Stomach (tissue), 4 donors: ENCODE measurements at regions not wholly inside any gene's neighbourhood (a gene's known extent, or its start where the extent isn't known, plus 50 kb on each side); places are given as distances from the start of the nearest gene placed in this dataset.

Experiments used
- CTCF ChIP-seq, 7 experiments: fragments of 450-650 bp in 4 of 7; fragments of 200-600 bp in 3 of 7; sonication (generic) in 3 of 7; IDR thresholded peaks; one replicate each; pipeline ENCODE4 v1.5.1; 2016 to 2019; ENCODE audit warnings: antibody characterized with exemption in 7 of 7, control low read depth in 2 of 7, mild to moderate bottlenecking in 1 of 7
- POLR2A ChIP-seq, 4 donors: fragments of 450-650 bp; IDR thresholded peaks; one replicate each; pipeline ENCODE4 v1.6.1; 2016; ENCODE audit warnings: antibody characterized with exemption in 4 of 4, control low read depth in 2 of 4, mild to moderate bottlenecking in 1 of 4, moderate library complexity in 1 of 4

DNA sequence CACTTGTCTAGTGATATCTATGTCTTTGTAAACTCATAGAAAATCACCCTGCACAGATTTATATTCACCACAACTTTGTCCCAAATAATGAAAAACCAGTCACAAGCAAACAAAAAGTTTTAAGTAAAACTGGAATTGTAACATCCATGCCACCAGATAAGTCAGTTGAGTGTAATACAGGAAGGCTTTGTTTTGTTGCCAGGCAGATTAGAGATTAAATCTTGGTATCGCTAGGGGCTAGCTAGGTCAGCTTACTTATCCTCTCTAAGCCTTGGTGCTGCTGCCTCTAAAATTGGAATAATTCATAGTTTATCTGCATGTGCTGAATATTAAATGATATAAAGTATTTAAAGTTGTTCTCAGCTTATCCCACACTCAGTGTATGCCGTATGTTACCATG lies 1062.5 kb downstream of the CDH9 start:
- TF ChIP-seq POLR2A (IDR thresholded peaks at IDR 0.05): no peak
- TF ChIP-seq CTCF (IDR thresholded peaks at IDR 0.05): no peak
